ENCODE measurements at regions not wholly inside any gene's neighbourhood (a gene's known extent, or its start where the extent isn't known, plus 50 kb on each side); places are given as distances from the start of the nearest gene placed in this dataset.

GRCh38 chr19:28972058-28972852 is 240.7 kb downstream of the UQCRFS1 start:
- ChIA-PET POLR2A (no interaction called here), CTCF (no interaction called here)
- no peak overlapping the region for H2AFZ ChIP-seq (ENCODE audit: low read depth, low read length)
- dilution Hi-C loops (cut with MboI; ENCODE audit: extremely low pct_ligation_motif_present, low sequenced_read_pairs), result no loop called here
- no peaks in the 10 kb centered on the region for H4K20me1 ChIP-seq (replicated peaks; ENCODE audit: control insufficient read depth, extremely low read depth, insufficient read depth, low read length)
- intact Hi-C loops (cut with micrococcal nuclease), result no loop called here
- no peaks in the 10 kb centered on the region for H3K36me3 ChIP-seq (ENCODE audit: control insufficient read depth in 2 of 2, extremely low read depth in 1 of 2, insufficient read depth in 2 of 2, low read length in 2 of 2)
- no peaks in the 10 kb centered on the region for H3K79me2 ChIP-seq (ENCODE audit: control insufficient read depth, insufficient read depth, low read length)
- DNase-seq (ENCODE audit: low read depth, low spot score) (no peak), FAIRE-seq (no peak)
- H3K9me1 ChIP-seq (replicated peaks; ENCODE audit: control insufficient read depth, extremely low read depth, insufficient read depth, low read length), result no peaks in the 10 kb centered on the region
- TF ChIP-seq EZH2 (IDR thresholded peaks at IDR 0.05; ENCODE audit: borderline replicate concordance, low read depth, low read length, severe bottlenecking) (no peak), JUN (IDR thresholded peaks at IDR 0.05; ENCODE audit: borderline replicate concordance, insufficient read depth, insufficient read length, low read depth) (no peak), MAX (IDR thresholded peaks at IDR 0.05; ENCODE audit: insufficient read depth, insufficient read length) (no peak), POLR2A (IDR thresholded peaks at IDR 0.05; ENCODE audit: low read depth, low read length) (no peak), FOS (IDR thresholded peaks at IDR 0.05; ENCODE audit: borderline replicate concordance, insufficient read depth, low read length) (no peak), GATA2 (IDR thresholded peaks at IDR 0.05; ENCODE audit: insufficient read depth, insufficient read length, low read depth, low read length) (no peak), MYC (IDR thresholded peaks at IDR 0.05; ENCODE audit: low read depth, low read length) (no peak)
- TF ChIP-seq, protein P1, sequence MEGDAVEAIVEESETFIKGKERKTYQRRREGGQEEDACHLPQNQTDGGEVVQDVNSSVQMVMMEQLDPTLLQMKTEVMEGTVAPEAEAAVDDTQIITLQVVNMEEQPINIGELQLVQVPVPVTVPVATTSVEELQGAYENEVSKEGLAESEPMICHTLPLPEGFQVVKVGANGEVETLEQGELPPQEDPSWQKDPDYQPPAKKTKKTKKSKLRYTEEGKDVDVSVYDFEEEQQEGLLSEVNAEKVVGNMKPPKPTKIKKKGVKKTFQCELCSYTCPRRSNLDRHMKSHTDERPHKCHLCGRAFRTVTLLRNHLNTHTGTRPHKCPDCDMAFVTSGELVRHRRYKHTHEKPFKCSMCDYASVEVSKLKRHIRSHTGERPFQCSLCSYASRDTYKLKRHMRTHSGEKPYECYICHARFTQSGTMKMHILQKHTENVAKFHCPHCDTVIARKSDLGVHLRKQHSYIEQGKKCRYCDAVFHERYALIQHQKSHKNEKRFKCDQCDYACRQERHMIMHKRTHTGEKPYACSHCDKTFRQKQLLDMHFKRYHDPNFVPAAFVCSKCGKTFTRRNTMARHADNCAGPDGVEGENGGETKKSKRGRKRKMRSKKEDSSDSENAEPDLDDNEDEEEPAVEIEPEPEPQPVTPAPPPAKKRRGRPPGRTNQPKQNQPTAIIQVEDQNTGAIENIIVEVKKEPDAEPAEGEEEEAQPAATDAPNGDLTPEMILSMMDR (IDR thresholded peaks at IDR 0.05; ENCODE audit: extremely low read depth in 1 of 2, insufficient read depth in 1 of 2, low read depth in 1 of 2, low read length in 2 of 2), result no peak
- no TSS peak for BruUV-seq (replicated peaks)
- no peak overlapping the region for H3K4me3 ChIP-seq (replicated peaks in 1 of 3; ENCODE audit: insufficient read depth in 1 of 3, low read depth in 1 of 3, low read length in 3 of 3)
- no peaks in the 10 kb centered on the region for H3K4me1 ChIP-seq (ENCODE audit: control insufficient read depth, extremely low read depth, insufficient read depth, low read length)
- no peak overlapping the region for H3K4me2 ChIP-seq (ENCODE audit: insufficient read depth, low read length)
- H3K27ac ChIP-seq (ENCODE audit: insufficient read depth, low read depth, low read length), result no peak overlapping the region
- no peak overlapping the region for H3K9ac ChIP-seq (replicated peaks; ENCODE audit: extremely low read depth, insufficient read depth, low read length)
- H3K27me3 ChIP-seq (ENCODE audit: control insufficient read depth in 2 of 2, insufficient read depth in 2 of 2, low read length in 2 of 2), result no peaks in the 10 kb centered on the region
- H3K9me3 ChIP-seq (replicated peaks; ENCODE audit: control insufficient read depth, insufficient read depth, low read length), result peaks cover 8% of the 10 kb centered on the region

Measured in endothelial cell of umbilical vein (primary cell).